ENCODE measurements at regions not wholly inside any gene's neighbourhood (a gene's known extent, or its start where the extent isn't known, plus 50 kb on each side); places are given as distances from the start of the nearest gene placed in this dataset.

- TF ChIP-seq CTCF (IDR thresholded peaks at IDR 0.05) (no peak), EZH2 (IDR thresholded peaks at IDR 0.05; ENCODE audit: borderline replicate concordance, insufficient read depth, low read depth, low read length, poor library complexity, severe bottlenecking) (no peak)
These were observed 139.9 kb upstream of the UGT8 start for GRCh38 chr4:114458728-114459127.
